HL-60/S4 (cell line): ENCODE measurements at regions not wholly inside any gene's neighbourhood (a gene's known extent, or its start where the extent isn't known, plus 50 kb on each side); places are given as distances from the start of the nearest gene placed in this dataset.
"Not testable (repeated sequence)": the region's sequence is repeated elsewhere in the genome, so short reads cannot be mapped to it uniquely, and the experiment has no call there.

Experiments
- in situ Hi-C: fragments of 300-500 bp; cut with MboI; formaldehyde crosslinking; loops from 2 replicates; pipeline ENCODE4 v1.14.3; 2022; ENCODE audit warnings: low sequenced_read_pairs

GRCh38 chr22:34570408-34570807 lies 495.6 kb upstream of the ISX start:
- in situ Hi-C loops = no loop called here

- in situ Hi-C loops = no loop called here
Measured at GRCh38 chr22:34579519-34579918, 486.4 kb upstream of the ISX start.

DNA sequence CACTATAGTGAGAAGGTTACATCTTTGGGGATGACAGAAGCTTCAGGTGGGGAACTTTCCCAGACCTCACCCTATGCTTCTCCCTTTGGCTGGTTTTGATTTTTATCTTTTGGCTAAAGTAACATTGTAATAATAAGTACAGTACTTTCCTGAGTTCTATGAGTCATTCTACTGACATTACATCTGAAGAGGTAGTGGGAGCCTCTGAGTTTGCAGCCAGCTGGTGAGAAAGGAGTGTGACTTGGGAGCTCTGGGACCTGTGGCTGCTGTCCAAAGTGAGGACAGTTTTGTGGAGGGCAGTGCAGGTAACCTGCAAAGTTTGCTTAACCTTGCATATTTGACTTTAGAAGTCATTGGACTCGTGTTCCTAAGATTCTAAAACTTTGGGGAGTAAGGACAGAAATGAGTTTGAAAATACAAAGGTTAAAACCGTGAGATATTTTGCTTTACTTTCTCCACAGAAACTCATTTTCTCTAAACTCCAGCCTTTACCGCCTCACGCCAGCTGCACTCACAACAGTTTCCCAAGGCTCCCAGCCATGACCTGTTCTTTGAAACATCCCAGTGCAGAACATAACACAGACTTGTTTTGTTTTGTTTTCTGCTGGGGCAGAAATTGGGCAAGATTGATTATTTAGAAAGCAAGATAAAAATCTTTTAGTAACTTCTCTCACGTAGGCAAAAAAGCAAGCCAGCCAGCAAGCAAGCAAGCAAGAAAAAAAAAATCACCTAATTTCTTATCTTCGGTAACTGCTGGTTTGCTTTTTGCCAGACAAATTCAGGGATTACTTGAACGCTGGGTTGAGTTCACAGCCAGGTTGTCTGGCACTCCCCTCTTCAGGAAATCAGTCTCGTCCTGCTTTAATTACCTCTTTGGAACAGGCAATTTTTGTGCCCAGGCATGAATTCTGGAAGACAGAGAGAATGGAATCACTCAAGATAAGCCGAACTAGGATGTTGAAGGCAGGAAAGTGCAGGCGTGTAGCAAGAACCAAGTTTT lies 478.3 kb upstream of the ISX start:
- in situ Hi-C loops = no loop called here

- in situ Hi-C loops = no loop called here
Measured at GRCh38 chr22:34588871-34589545, 476.9 kb upstream of the ISX start.

- in situ Hi-C loops = no loop called here
Measured at GRCh38 chr22:34592123-34592740, 473.7 kb upstream of the ISX start.

- in situ Hi-C loops = no loop called here
Measured at GRCh38 chr22:34599567-34599966, 466.4 kb upstream of the ISX start.

DNA sequence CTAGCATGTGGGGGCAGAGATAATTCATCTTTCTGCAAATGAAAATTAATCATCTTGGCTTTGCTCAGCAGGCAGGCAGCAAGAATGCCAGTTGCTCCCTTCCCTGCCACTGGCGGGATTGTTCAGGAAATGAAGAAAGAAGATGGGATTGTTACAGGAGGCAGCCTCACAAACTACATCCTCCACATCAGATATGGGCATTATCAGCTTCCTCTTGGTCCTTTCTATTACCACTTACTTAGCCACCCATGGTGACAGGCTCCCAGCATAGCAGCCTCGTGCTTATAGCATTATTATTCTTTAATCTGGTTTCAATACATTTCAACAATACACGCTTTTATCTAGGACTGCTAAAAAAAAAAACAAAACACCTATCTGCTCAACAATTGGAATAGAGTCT lies 461.6 kb upstream of the ISX start:
- in situ Hi-C loops = no loop called here

DNA sequence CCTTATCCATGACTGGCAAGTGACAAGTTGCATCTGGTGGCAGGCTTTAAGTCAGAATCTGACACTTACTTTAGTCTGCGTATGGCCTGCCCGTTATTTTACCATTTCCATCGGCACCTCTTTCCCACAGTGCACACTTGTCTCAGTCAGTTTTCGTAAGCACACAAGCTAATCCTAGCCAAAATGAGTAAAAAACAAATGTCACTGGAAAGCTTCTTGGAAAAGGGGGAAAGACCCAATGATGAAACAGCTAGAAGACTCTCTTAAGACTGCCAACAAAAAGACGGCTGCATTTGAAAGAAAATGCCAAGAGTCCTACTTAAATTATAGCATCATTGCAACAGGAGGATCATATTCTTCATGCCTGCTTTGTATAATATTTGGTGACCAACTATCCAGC lies 457.9 kb upstream of the ISX start:
- in situ Hi-C loops = no loop called here

- in situ Hi-C loops = no loop called here
Measured at GRCh38 chr22:34608540-34609115, 457.3 kb upstream of the ISX start.

DNA sequence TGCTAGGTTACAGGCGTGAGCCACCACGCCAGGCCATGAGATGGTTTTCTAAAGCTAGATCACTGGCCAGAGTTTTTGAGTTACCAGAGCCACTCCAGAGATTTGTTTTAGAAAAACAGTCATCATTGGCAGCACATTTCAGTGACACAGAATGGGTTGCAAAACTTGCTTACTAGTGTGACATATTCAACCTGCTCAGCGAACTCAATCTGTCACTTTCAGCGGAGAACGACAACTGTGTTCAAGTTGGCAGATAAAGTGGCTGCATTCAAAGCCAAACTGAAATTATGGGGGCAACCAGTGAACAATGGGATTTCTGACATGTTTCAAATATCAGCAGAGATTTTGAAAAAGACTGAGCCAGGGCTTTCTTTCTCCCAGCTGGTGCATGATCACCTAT lies 456.3 kb upstream of the ISX start:
- in situ Hi-C loops = no loop called here

- in situ Hi-C loops = no loop called here
Measured at GRCh38 chr22:34620161-34620560, 445.8 kb upstream of the ISX start.

DNA sequence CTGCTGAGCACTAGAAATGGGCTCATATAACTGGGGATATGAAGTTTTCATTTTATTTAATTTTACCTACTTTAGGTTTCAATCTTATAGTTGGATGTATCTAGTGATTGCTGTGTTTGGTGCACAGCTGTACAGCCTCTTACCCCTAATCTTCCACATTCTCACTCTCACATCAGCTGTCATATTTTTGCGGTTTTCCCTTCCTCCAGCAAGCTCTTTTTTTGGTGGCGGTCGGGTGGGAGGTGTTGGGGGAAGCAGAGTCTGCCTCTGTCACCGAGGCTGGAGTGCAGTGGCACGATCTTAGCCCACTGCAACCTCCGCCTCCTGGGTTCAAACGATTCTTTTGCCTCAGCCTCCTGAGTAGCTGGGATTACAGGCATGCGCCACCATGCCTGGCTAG lies 445.1 kb upstream of the ISX start:
- in situ Hi-C loops = no loop called here

DNA sequence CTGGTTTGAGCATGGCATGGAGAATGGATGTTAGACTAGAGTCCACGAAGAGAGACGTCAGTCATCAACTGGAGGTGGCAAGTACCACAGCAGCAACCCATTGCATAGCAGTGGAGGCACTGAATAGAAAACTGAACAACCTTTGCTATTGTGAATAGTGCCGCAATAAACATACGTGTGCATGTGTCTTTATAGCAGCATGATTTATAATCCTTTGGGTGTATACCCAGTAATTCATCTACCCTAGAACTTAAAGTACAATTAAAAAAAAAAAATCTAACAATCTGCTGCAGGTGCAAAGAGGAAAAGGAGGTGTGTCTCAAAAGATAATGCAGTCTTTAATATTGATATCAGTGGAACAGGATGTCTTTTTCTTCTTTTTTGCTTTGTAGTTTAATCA lies 443.4 kb upstream of the ISX start:
- in situ Hi-C loops = no loop called here

GRCh38 chr22:34623580-34623979 lies 442.4 kb upstream of the ISX start:
- in situ Hi-C loops = no loop called here

DNA sequence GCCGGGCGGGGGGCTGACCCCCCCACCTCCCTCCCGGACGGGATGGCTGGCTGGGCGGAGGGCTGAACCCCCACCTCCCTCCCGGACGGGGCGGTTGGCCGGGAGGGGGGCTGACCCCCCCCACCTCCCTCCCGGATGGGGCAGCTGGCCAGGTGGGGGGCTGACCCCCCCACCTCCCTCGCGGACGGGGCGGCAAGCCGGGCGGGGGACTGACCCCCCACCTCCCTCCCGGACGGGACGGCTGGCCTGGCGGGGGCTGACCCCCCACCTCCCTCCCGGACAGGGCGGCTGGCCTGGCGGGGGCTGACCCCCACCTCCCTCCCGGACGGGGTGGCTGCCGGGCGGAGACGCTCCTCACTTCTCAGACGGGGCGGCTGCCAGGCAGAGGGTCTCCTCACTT lies 440.1 kb upstream of the ISX start:
- in situ Hi-C loops = not testable (repeated sequence)

GRCh38 chr22:34638128-34638527 lies 427.8 kb upstream of the ISX start:
- in situ Hi-C loops = no loop called here

- in situ Hi-C loops = no loop called here
Measured at GRCh38 chr22:34639911-34640310, 426.0 kb upstream of the ISX start.

DNA sequence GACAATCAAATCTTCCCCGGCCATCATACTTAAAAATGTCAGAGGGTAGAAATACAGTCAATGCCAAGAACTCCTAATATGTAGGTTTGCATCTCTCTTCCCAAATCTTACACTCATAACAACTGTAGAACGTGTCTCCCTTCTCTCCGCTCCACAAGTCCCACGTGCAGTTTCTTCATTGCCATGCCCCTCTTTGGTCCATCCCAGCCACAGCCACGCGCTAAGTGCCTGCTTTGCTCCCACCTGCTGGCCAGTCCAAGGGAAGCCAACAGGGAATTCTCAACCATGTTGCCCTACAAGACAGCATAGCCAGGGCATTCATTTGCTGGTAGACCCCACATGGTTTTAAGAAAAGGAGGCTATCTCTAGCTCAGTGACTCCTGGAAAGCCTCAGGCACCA lies 420.6 kb upstream of the ISX start:
- in situ Hi-C loops = no loop called here

DNA sequence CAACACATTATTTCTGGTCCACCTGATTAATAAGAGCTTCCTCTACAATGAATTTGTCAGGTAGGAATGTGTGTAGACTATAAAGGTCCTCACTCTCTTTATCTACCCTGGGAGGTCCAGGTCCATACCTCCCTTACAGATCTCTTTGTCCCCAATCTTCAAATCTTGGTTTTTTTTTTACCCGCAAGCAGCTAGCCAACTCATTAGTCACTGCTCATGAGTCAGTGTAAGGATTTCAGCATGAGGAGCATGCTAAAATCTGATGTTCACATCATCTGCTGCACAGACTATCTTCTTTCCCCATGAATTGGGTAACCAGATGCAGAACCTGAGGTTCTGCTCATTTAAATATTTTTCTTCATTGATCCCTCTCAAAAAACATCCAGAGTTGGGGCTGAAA lies 397.0 kb upstream of the ISX start:
- in situ Hi-C loops = no loop called here

GRCh38 chr22:34683031-34683430 lies 382.9 kb upstream of the ISX start:
- in situ Hi-C loops = not testable (repeated sequence)

- in situ Hi-C loops = not testable (repeated sequence)
Measured at GRCh38 chr22:34684278-34684677, 381.7 kb upstream of the ISX start.
